GM12873 (cell line): ENCODE measurements at regions not wholly inside any gene's neighbourhood (a gene's known extent, or its start where the extent isn't known, plus 50 kb on each side); places are given as distances from the start of the nearest gene placed in this dataset.

ENCODE experiments used
- CTCF ChIP-seq: IDR thresholded peaks from 2 replicates; pipeline ENCODE4 v1.5.1; 2012; ENCODE audit warnings: low read depth, mild to moderate bottlenecking, moderate library complexity, low read length, control low read depth; ENCODE audit not compliant: insufficient read depth; ENCODE audit errors: missing control alignments

- no peak for TF ChIP-seq CTCF
Observed at GRCh38 chr2:234251326-234252271, 201.1 kb downstream of the SPP2 start.

DNA sequence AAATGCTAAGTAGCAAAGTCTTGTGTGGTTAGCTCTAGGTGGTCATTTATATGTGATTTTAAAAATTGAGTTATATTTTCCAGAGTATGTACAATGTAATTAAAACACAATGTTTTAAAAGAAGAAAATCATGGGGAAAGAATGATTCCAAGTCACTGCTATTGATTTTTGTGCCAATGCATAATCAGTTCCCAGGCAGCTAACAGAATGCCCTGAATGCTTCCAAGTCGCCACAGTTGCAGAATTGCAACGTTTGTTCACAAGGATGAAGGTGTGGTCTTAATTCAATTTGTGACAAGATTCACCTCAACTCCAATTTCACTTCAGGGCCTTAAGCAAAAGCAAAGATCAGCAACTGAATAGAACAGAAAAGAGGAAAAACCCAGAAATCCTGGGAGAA is 200.4 kb downstream of the SPP2 start:
- no peak for TF ChIP-seq CTCF

GRCh38 chr2:234249873-234250272 is 199.4 kb downstream of the SPP2 start:
- TF ChIP-seq CTCF = no peak

- TF ChIP-seq CTCF = no peak
Observed at GRCh38 chr2:234249034-234249735, 198.7 kb downstream of the SPP2 start.

DNA sequence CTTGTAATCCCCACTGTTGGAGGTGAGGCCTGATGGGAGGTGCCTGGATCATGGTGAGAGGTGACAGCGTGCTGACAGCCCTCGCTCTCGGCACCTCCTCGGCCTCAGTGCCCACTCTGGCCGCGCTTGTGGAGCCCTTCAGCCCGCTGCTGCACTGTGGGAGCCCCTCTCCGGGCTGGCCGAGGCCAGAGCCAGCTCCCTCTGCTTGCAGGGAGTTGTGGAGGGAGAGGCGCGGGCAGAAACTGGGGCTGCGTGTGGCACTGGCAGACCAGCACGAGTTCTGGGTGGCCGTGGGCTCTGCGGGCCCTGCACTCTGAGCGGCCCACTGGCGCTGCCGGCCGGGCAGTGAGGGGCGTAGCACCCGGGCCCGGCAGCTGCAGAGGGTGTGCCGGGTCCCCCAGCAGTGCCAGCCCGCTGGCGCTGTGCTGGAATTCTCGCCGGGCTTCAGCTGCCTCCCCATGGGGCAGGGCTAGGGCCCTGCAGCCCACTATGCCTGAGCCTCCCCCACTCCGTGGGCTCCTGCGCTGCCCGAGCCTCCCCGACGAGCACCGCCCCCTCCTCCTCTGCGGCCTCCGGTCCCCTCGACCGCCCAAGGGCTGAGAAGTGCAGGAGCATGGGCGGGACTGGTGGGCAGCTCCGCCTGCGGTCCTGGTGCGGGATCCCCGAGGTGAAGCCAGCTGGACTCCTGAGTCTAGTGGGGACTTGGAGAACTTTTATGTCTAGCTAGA is 197.1 kb downstream of the SPP2 start:
- TF ChIP-seq CTCF = no peak

GRCh38 chr2:234245945-234246344 is 195.4 kb downstream of the SPP2 start:
- TF ChIP-seq CTCF = no peak
